Osteoblast (primary cell): ENCODE measurements at regions not wholly inside any gene's neighbourhood (a gene's known extent, or its start where the extent isn't known, plus 50 kb on each side); places are given as distances from the start of the nearest gene placed in this dataset.

Experiments
- DNase-seq: peaks from one replicate; pipeline ENCODE4 v3.0.0; 2011; ENCODE audit warnings: low spot score, mixed read lengths; ENCODE audit not compliant: insufficient read length; ENCODE audit errors: missing footprints
- H2AFZ ChIP-seq: 2 replicates; pipeline ENCODE4 v1.6.0; 2011; ENCODE audit warnings: mild to moderate bottlenecking, low read length
- H3K27ac ChIP-seq: 2 replicates; pipeline ENCODE4 v1.5.1; 2011; ENCODE audit warnings: mild to moderate bottlenecking, low read depth, low read length, moderate library complexity
- H3K27me3 ChIP-seq: 2 replicates; pipeline ENCODE4 v1.6.0; 2012; ENCODE audit warnings: mild to moderate bottlenecking, control low read depth, inconsistent platforms, low read length, moderate library complexity; ENCODE audit not compliant: insufficient read depth
- H3K36me3 ChIP-seq: 2 replicates; pipeline ENCODE4 v1.5.1; 2011; ENCODE audit warnings: mild to moderate bottlenecking, low read length, control low read depth, moderate library complexity; ENCODE audit not compliant: insufficient read depth
- H3K4me1 ChIP-seq: 2 replicates; pipeline ENCODE4 v1.5.1; 2011; ENCODE audit warnings: mild to moderate bottlenecking, low read length, control low read depth, moderate library complexity; ENCODE audit not compliant: insufficient read depth
- H3K4me2 ChIP-seq: 2 replicates; pipeline ENCODE4 v1.6.0; 2011; ENCODE audit warnings: mild to moderate bottlenecking, low read length; ENCODE audit not compliant: insufficient read depth
- H3K4me3 ChIP-seq: fragments of 200-600 bp; sonication (generic); 3 replicates; pipeline ENCODE4 v1.5.1; 2012; ENCODE audit warnings: mild to moderate bottlenecking, low read length, inconsistent platforms; ENCODE audit not compliant: insufficient read depth
- H3K79me2 ChIP-seq: 2 replicates; pipeline ENCODE4 v1.6.0; 2012; ENCODE audit warnings: mild to moderate bottlenecking, low read length, control low read depth, inconsistent platforms; ENCODE audit not compliant: insufficient read depth
- H3K9me3 ChIP-seq: 2 replicates; pipeline ENCODE4 v1.5.1; 2011; ENCODE audit warnings: low read depth, low read length, control low read depth
- H4K20me1 ChIP-seq: 2 replicates; pipeline ENCODE4 v1.6.0; 2012; ENCODE audit warnings: mild to moderate bottlenecking, low read length, control low read depth; ENCODE audit not compliant: insufficient read depth
- TF ChIP-seq, protein P1 (sequence below): IDR thresholded peaks from 2 replicates; pipeline ENCODE4 v1.5.1; 2011; ENCODE audit warnings: mild to moderate bottlenecking, low read depth, low read length, moderate library complexity; ENCODE audit errors: extremely low read depth

- no peak overlapping the region for H3K27ac ChIP-seq
- H3K79me2 ChIP-seq, result no peaks in the 10 kb centered on the region
Observed at GRCh38 chr22:48942698-48943566, 884.7 kb downstream of the BRD1 start.

DNA sequence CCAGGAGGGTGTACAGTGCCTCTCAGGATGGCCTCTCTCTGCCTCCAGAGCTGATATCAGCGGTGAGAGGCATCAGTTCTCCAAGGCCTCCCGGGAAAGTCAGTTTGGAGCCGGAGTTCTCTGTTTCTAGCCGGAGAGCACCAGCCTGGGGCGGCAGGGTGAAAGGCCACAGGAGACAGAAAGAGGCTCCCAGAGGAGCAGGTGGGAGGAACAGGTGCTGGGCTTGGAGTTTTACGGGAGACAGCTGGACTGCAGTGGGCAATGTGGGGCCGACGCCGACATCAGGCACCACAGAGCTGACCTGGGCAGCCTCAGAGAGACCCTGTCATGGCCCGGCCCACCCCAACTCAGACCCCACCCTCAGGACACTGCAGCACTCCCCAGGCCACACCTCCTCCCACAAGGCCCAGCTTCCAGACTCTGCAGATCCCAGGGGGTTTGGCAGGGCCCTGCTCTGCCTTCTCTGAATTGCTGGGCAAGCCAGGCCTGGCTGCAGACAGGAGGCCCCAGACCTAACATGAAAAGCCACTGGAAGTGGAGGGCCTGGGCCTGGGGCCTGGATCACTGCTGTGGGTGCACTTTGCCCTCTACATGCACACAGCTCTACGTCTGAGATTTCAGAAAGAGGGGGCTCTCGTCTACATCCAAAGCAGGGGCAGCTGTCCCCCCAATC lies 885.6 kb downstream of the BRD1 start:
- no peak overlapping the region for H3K4me3 ChIP-seq
- peak; percentile 55 for DNase-seq
- TF ChIP-seq, protein P1, sequence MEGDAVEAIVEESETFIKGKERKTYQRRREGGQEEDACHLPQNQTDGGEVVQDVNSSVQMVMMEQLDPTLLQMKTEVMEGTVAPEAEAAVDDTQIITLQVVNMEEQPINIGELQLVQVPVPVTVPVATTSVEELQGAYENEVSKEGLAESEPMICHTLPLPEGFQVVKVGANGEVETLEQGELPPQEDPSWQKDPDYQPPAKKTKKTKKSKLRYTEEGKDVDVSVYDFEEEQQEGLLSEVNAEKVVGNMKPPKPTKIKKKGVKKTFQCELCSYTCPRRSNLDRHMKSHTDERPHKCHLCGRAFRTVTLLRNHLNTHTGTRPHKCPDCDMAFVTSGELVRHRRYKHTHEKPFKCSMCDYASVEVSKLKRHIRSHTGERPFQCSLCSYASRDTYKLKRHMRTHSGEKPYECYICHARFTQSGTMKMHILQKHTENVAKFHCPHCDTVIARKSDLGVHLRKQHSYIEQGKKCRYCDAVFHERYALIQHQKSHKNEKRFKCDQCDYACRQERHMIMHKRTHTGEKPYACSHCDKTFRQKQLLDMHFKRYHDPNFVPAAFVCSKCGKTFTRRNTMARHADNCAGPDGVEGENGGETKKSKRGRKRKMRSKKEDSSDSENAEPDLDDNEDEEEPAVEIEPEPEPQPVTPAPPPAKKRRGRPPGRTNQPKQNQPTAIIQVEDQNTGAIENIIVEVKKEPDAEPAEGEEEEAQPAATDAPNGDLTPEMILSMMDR, result no peak
- no peaks in the 10 kb centered on the region for H3K36me3 ChIP-seq
- H3K4me2 ChIP-seq, result no peak overlapping the region
- no peaks in the 10 kb centered on the region for H3K27me3 ChIP-seq
- no peak overlapping the region for H3K27ac ChIP-seq
- no peaks in the 10 kb centered on the region for H3K4me1 ChIP-seq
- H4K20me1 ChIP-seq, result no peaks in the 10 kb centered on the region
- no peaks in the 10 kb centered on the region for H3K9me3 ChIP-seq
- no peaks in the 10 kb centered on the region for H3K79me2 ChIP-seq
- H2AFZ ChIP-seq, result no peak overlapping the region

More at GRCh38 chr22:48942698-48943566, 884.7 kb downstream of the BRD1 start:
- H3K27me3 ChIP-seq, result no peaks in the 10 kb centered on the region
- DNase-seq, result peak; percentile 72
- no peaks in the 10 kb centered on the region for H4K20me1 ChIP-seq
- no peak overlapping the region for H3K4me2 ChIP-seq
- H3K9me3 ChIP-seq, result no peaks in the 10 kb centered on the region
- H3K4me1 ChIP-seq, result no peaks in the 10 kb centered on the region
- H2AFZ ChIP-seq, result no peak overlapping the region
- H3K36me3 ChIP-seq, result no peaks in the 10 kb centered on the region
- no peak overlapping the region for H3K4me3 ChIP-seq
- TF ChIP-seq, protein P1, result no peak

- Histone ChIP-seq H3K4me1 (no peaks in the 10 kb centered on the region), H3K27ac (no peak overlapping the region), H2AFZ (no peak overlapping the region), H3K79me2 (no peaks in the 10 kb centered on the region), H3K9me3 (no peaks in the 10 kb centered on the region), H4K20me1 (no peaks in the 10 kb centered on the region), H3K36me3 (no peaks in the 10 kb centered on the region), H3K4me3 (no peak overlapping the region), H3K27me3 (no peaks in the 10 kb centered on the region), H3K4me2 (no peak overlapping the region)
- peak; percentile 66 for DNase-seq
- TF ChIP-seq, protein P1, result no peak
Observed at GRCh38 chr22:48941033-48941902, 886.4 kb downstream of the BRD1 start.
